ENCODE measurements at regions not wholly inside any gene's neighbourhood (a gene's known extent, or its start where the extent isn't known, plus 50 kb on each side); places are given as distances from the start of the nearest gene placed in this dataset.

GRCh38 chr2:176639016-176639343, 369.7 kb downstream of the MTX2 start:
- Histone ChIP-seq H3K9ac (ENCODE audit: insufficient read depth, low read depth, low read length) (no peak overlapping the region), H3K9me3 (ENCODE audit: low read length) (no peaks in the 10 kb centered on the region), H2AFZ (ENCODE audit: low read length) (no peak overlapping the region), H3K4me3 (replicated peaks in 1 of 3; ENCODE audit: insufficient read depth in 1 of 3, low read depth in 2 of 3, low read length in 3 of 3) (no peak overlapping the region), H3K79me2 (ENCODE audit: insufficient read depth, low read length) (no peaks in the 10 kb centered on the region), H3K27me3 (ENCODE audit: control insufficient read depth in 1 of 2, insufficient read depth in 2 of 2, low read length in 2 of 2) (peaks cover 6 to 57% of the 10 kb centered on the region in 2 experiments), H3K27ac (ENCODE audit: extremely low read length, insufficient read depth, low read length) (no peak overlapping the region), H3K4me1 (ENCODE audit: insufficient read depth, low read length) (peaks cover 11% of the 10 kb centered on the region; the same call in 1 of the 2 replicates), H3K4me2 (ENCODE audit: low read depth, low read length) (no peak overlapping the region), H4K20me1 (ENCODE audit: insufficient read depth, low read length) (no peaks in the 10 kb centered on the region), H3K36me3 (replicated peaks in 1 of 2; ENCODE audit: control insufficient read depth in 1 of 2, insufficient read depth in 2 of 2, low read length in 2 of 2) (no peaks in the 10 kb centered on the region)
- ChIA-PET CTCF (ENCODE audit: low intra/inter-chr PET ratio, low total read pairs) (interaction anchor here (2.7 to 3.3 kb wide), 2 partner anchors 498 to 512 kb away, joined by 13 to 19 read pairs; no protein-coding TSS in a partner anchor), POLR2A (no interaction called here)
- no peak for ATAC-seq
- FAIRE-seq: no peak
- DNase-seq (ENCODE audit: low spot score): no peak
- WGBS (ENCODE audit: low lambda C conversion rate): 45% methylated on average over 7 of the region's 7 CpGs
- in situ Hi-C loops (cut with HindIII; ENCODE audit: extremely low pct_ligation_motif_present, low pct_unique_long_range_greater_than_20kb): loop anchor here (5.0 to 10.0 kb wide), 2 partner anchors 184 to 512 kb away; partner anchors contain the start of gene HOXD8
- intact Hi-C loops (cut with micrococcal nuclease; ENCODE audit: unreplicated experiment): loop anchor here (2.0 to 5.0 kb wide), 3 partner anchors 184 to 527 kb away; no protein-coding TSS in a partner anchor
- BruUV-seq (replicated peaks): no TSS peak
- TF ChIP-seq TSC22D2 (CRISPR knock-in tag; IDR thresholded peaks at IDR 0.05; ENCODE audit: borderline replicate concordance) (no peak), LRRFIP1 (CRISPR knock-in tag; conservative IDR thresholded peaks at IDR 0.05) (no peak), HOMEZ (CRISPR knock-in tag; IDR thresholded peaks at IDR 0.05; ENCODE audit: low read depth) (no peak), ZFP36 (IDR thresholded peaks at IDR 0.05; ENCODE audit: borderline replicate concordance, low read depth, low read length, partially characterized antibody) (no peak), ZFP82 (CRISPR knock-in tag; IDR thresholded peaks at IDR 0.05; ENCODE audit: borderline replicate concordance) (no peak), HMGXB3 (CRISPR knock-in tag; IDR thresholded peaks at IDR 0.05; ENCODE audit: borderline replicate concordance) (no peak), ZNF33B (CRISPR knock-in tag; IDR thresholded peaks at IDR 0.05) (no peak), AGO2 (optimal IDR thresholded peaks at IDR 0.05; ENCODE audit: low read depth, low read length) (no peak), ZNF788 (CRISPR knock-in tag; IDR thresholded peaks at IDR 0.05; ENCODE audit: borderline replicate concordance) (no peak), TEAD2 (CRISPR knock-in tag; IDR thresholded peaks at IDR 0.05) (no peak), ZNF83 (CRISPR knock-in tag; IDR thresholded peaks at IDR 0.05; ENCODE audit: borderline replicate concordance) (no peak), SKI (IDR thresholded peaks at IDR 0.05; ENCODE audit: partially characterized antibody) (no peak), ATAD3A (CRISPR knock-in tag; IDR thresholded peaks at IDR 0.05) (no peak), HMGXB4 (CRISPR knock-in tag; IDR thresholded peaks at IDR 0.05; ENCODE audit: borderline replicate concordance in 1 of 2, low read depth in 1 of 2) (no peak), SETDB1 (CRISPR knock-in tag; IDR thresholded peaks at IDR 0.05; ENCODE audit: borderline replicate concordance) (no peak)

Data from HepG2 (cell line).